ENCODE measurements at regions not wholly inside any gene's neighbourhood (a gene's known extent, or its start where the extent isn't known, plus 50 kb on each side); places are given as distances from the start of the nearest gene placed in this dataset.

GRCh38 chr18:61655630-61656029 is 237.2 kb downstream of the RNF152 start:
- H2AFZ ChIP-seq (ENCODE audit: low read depth, low read length, poor library complexity, severe bottlenecking): no peak overlapping the region
- H3K4me2 ChIP-seq (ENCODE audit: low read length): no peak overlapping the region
- RAD21 ChIA-PET (ENCODE audit: low non-redundant PET in 1 of 2, low total read pairs in 2 of 2, uncharacterized antibody in 2 of 2, unreplicated experiment in 2 of 2): no interaction called here
- no peaks in the 10 kb centered on the region for H4K20me1 ChIP-seq (ENCODE audit: insufficient read depth)
- H3K4me3 ChIP-seq (replicated peaks in 1 of 2; ENCODE audit: low read depth in 1 of 2, low read length in 2 of 2): no peak overlapping the region
- H3K79me2 ChIP-seq (ENCODE audit: insufficient read depth, low read length): no peaks in the 10 kb centered on the region
- H3K36me3 ChIP-seq (ENCODE audit: control insufficient read depth in 1 of 2, insufficient read depth in 2 of 2, low read length in 2 of 2): no peaks in the 10 kb centered on the region
- DNase-seq (ENCODE audit: low read depth, low spot score) (no peak), ATAC-seq (no peak)
- H3K4me1 ChIP-seq (ENCODE audit: control insufficient read depth in 1 of 2, insufficient read depth in 2 of 2, low read length in 2 of 2): no peaks in the 10 kb centered on the region
- BruUV-seq (replicated peaks): no TSS peak
- H3K9me3 ChIP-seq (ENCODE audit: control insufficient read depth in 1 of 2, insufficient read depth in 1 of 2, low read depth in 1 of 2, low read length in 2 of 2): no peaks in the 10 kb centered on the region
- H3K27me3 ChIP-seq (ENCODE audit: insufficient read depth, low read length): no peaks in the 10 kb centered on the region
- intact Hi-C loops (cut with micrococcal nuclease): no loop called here
- no peak for TF ChIP-seq SIN3A (IDR thresholded peaks at IDR 0.05; ENCODE audit: low read depth)
- no peak for TF ChIP-seq TCF7L2 (IDR thresholded peaks at IDR 0.05; ENCODE audit: borderline replicate concordance, extremely low read depth, insufficient read depth, insufficient read length)
- TF ChIP-seq CTCF (IDR thresholded peaks at IDR 0.05 in 2 of 3, conservative IDR thresholded peaks at IDR 0.05 in 1 of 3; ENCODE audit: borderline replicate concordance in 1 of 3, insufficient read depth in 1 of 3, low read depth in 2 of 3, low read length in 2 of 3): no peak
- CTCF ChIA-PET: no interaction called here
- no peaks in the 10 kb centered on the region for H3K9me2 ChIP-seq (ENCODE audit: insufficient read depth)
- H3K9ac ChIP-seq (ENCODE audit: low read length): no peak overlapping the region
- H3K27ac ChIP-seq (ENCODE audit: low read depth, low read length): no peak overlapping the region
- POLR2A ChIA-PET: no interaction called here

GRCh38 chr18:61653823-61654551 is 238.8 kb downstream of the RNF152 start:
- Histone ChIP-seq H3K9ac (ENCODE audit: low read length) (no peak overlapping the region), H3K9me2 (ENCODE audit: insufficient read depth) (no peaks in the 10 kb centered on the region), H2AFZ (ENCODE audit: low read depth, low read length, poor library complexity, severe bottlenecking) (no peak overlapping the region), H3K4me1 (ENCODE audit: control insufficient read depth in 1 of 2, insufficient read depth in 2 of 2, low read length in 2 of 2) (no peaks in the 10 kb centered on the region), H4K20me1 (ENCODE audit: insufficient read depth) (no peaks in the 10 kb centered on the region), H3K27me3 (ENCODE audit: insufficient read depth, low read length) (no peaks in the 10 kb centered on the region), H3K79me2 (ENCODE audit: insufficient read depth, low read length) (no peaks in the 10 kb centered on the region), H3K27ac (ENCODE audit: low read depth, low read length) (no peak overlapping the region), H3K4me2 (ENCODE audit: low read length) (no peak overlapping the region), H3K9me3 (ENCODE audit: control insufficient read depth in 1 of 2, insufficient read depth in 1 of 2, low read depth in 1 of 2, low read length in 2 of 2) (no peaks in the 10 kb centered on the region), H3K36me3 (ENCODE audit: control insufficient read depth in 1 of 2, insufficient read depth in 2 of 2, low read length in 2 of 2) (no peaks in the 10 kb centered on the region), H3K4me3 (replicated peaks in 1 of 2; ENCODE audit: low read depth in 1 of 2, low read length in 2 of 2) (no peak overlapping the region)
- no TSS peak for BruUV-seq (replicated peaks)
- DNase-seq (ENCODE audit: low read depth, low spot score) (no peak), ATAC-seq (no peak)
- no peak for TF ChIP-seq SIN3A (IDR thresholded peaks at IDR 0.05; ENCODE audit: low read depth)
- no peak for TF ChIP-seq ATF3 (IDR thresholded peaks at IDR 0.05)
- no peak for TF ChIP-seq ELF1 (IDR thresholded peaks at IDR 0.05; ENCODE audit: borderline replicate concordance, low read depth)
- no peak for TF ChIP-seq EZH2 (IDR thresholded peaks at IDR 0.05)
- TF ChIP-seq ZNF274 (IDR thresholded peaks at IDR 0.05; ENCODE audit: low read depth, low read length): no peak
- TF ChIP-seq YY1 (IDR thresholded peaks at IDR 0.05; ENCODE audit: extremely low read depth, insufficient replicate concordance, low read depth, low read length): no peak
- no peak for TF ChIP-seq EZH2phosphoT487 (IDR thresholded peaks at IDR 0.05; ENCODE audit: borderline replicate concordance)
- no peak for TF ChIP-seq REST (IDR thresholded peaks at IDR 0.05; ENCODE audit: low read depth)
- RAD21 ChIA-PET (ENCODE audit: low non-redundant PET in 1 of 2, low total read pairs in 2 of 2, uncharacterized antibody in 2 of 2, unreplicated experiment in 2 of 2): no interaction called here
- intact Hi-C loops (cut with micrococcal nuclease): no loop called here
- POLR2A ChIA-PET: no interaction called here
- CTCF ChIA-PET: no interaction called here

All from HCT116 (cell line).